Astrocyte (in vitro differentiated cells and primary cell): ENCODE measurements at regions not wholly inside any gene's neighbourhood (a gene's known extent, or its start where the extent isn't known, plus 50 kb on each side); places are given as distances from the start of the nearest gene placed in this dataset.

Experiments used
- DNase-seq: peaks from one replicate; pipeline ENCODE4 v3.0.0-alpha.2; 2010; ENCODE audit warnings: low read depth
- FAIRE-seq: peaks from 2 replicates; lab custom pipeline; 2011; peaks lifted over from hg19 to GRCh38; lab: Jason Lieb, UNC
- H2AFZ ChIP-seq: 2 replicates; pipeline ENCODE4 v1.6.0; 2012; ENCODE audit warnings: low read depth, low read length, inconsistent platforms
- H3K27ac ChIP-seq: 2 replicates; pipeline ENCODE4 v1.5.1; 2011; ENCODE audit warnings: low read depth, low read length, inconsistent platforms
- H3K27me3 ChIP-seq: 2 replicates; pipeline ENCODE4 v1.6.0; 2011; ENCODE audit warnings: low read length, inconsistent platforms; ENCODE audit not compliant: insufficient read depth
- H3K36me3 ChIP-seq: 2 replicates; pipeline ENCODE4 v1.5.1; 2011; ENCODE audit warnings: low read length, inconsistent platforms; ENCODE audit not compliant: insufficient read depth
- H3K4me1 ChIP-seq: 2 replicates; pipeline ENCODE4 v1.5.1; 2011; ENCODE audit warnings: low read length, inconsistent platforms; ENCODE audit not compliant: insufficient read depth
- H3K4me2 ChIP-seq: 2 replicates; pipeline ENCODE4 v1.6.0; 2012; ENCODE audit warnings: low read length, inconsistent platforms
- H3K4me3 ChIP-seq: 2 replicates; pipeline ENCODE4 v1.5.1; 2011; ENCODE audit warnings: low read depth, mild to moderate bottlenecking, low read length, inconsistent platforms; ENCODE audit not compliant: insufficient read depth
- H3K79me2 ChIP-seq: 2 replicates; pipeline ENCODE4 v1.6.0; 2012; ENCODE audit warnings: mild to moderate bottlenecking, low read length, inconsistent platforms; ENCODE audit not compliant: insufficient read depth
- H3K9ac ChIP-seq: 2 replicates; pipeline ENCODE4 v1.6.0; 2012; ENCODE audit warnings: mild to moderate bottlenecking, low read length, inconsistent platforms
- H3K9me3 ChIP-seq: 2 replicates; pipeline ENCODE4 v1.5.1; 2012; ENCODE audit warnings: low read depth, mild to moderate bottlenecking, low read length, inconsistent platforms; ENCODE audit not compliant: insufficient read depth
- H4K20me1 ChIP-seq: 2 replicates; pipeline ENCODE4 v1.6.0; 2012; ENCODE audit warnings: low read length, inconsistent platforms; ENCODE audit not compliant: insufficient read depth
- H3K27ac Mint-ChIP-seq: one replicate; pipeline ENCODE4 v1.8.0; 2021; ENCODE audit warnings: mild to moderate bottlenecking, mixed read lengths; ENCODE audit not compliant: unreplicated experiment
- H3K27me3 Mint-ChIP-seq: one replicate; pipeline ENCODE4 v1.8.0; 2021; ENCODE audit warnings: low read depth, mixed read lengths; ENCODE audit not compliant: unreplicated experiment
- H3K36me3 Mint-ChIP-seq: one replicate; pipeline ENCODE4 v1.8.0; 2021; ENCODE audit warnings: low read depth, mixed read lengths; ENCODE audit not compliant: unreplicated experiment
- H3K4me1 Mint-ChIP-seq: one replicate; pipeline ENCODE4 v1.8.0; 2021; ENCODE audit warnings: low read depth, mixed read lengths; ENCODE audit not compliant: unreplicated experiment
- H3K4me3 Mint-ChIP-seq: one replicate; pipeline ENCODE4 v1.8.0; 2021; ENCODE audit warnings: mild to moderate bottlenecking, moderate library complexity, mixed read lengths; ENCODE audit not compliant: unreplicated experiment
- H3K9me3 Mint-ChIP-seq: one replicate; pipeline ENCODE4 v1.8.0; 2021; ENCODE audit warnings: mild to moderate bottlenecking, mixed read lengths; ENCODE audit not compliant: unreplicated experiment
- CTCF ChIP-seq: IDR thresholded peaks from 2 replicates; pipeline ENCODE4 v1.5.1; 2011; ENCODE audit warnings: low read depth, mild to moderate bottlenecking, inconsistent platforms, low read length, moderate library complexity; ENCODE audit not compliant: insufficient read depth
- EZH2 ChIP-seq: IDR thresholded peaks from 2 replicates; pipeline ENCODE4 v1.6.1; 2012; ENCODE audit warnings: mild to moderate bottlenecking, low read length, inconsistent platforms; ENCODE audit not compliant: insufficient read depth

GRCh38 chr22:48651036-48651890 is 1176.4 kb downstream of the BRD1 start:
- H3K27ac Mint-ChIP-seq, result no peak overlapping the region
- no peaks in the 10 kb centered on the region for H3K9me3 Mint-ChIP-seq
- Histone ChIP-seq H3K79me2 (no peaks in the 10 kb centered on the region), H3K27me3 (no peaks in the 10 kb centered on the region), H3K4me3 (no peak overlapping the region), H3K36me3 (no peaks in the 10 kb centered on the region), H4K20me1 (no peaks in the 10 kb centered on the region), H2AFZ (no peak overlapping the region), H3K4me2 (no peak overlapping the region), H3K9ac (no peak overlapping the region), H3K4me1 (peaks cover 9% of the 10 kb centered on the region), H3K9me3 (no peaks in the 10 kb centered on the region), H3K27ac (no peak overlapping the region)
- no peaks in the 10 kb centered on the region for H3K27me3 Mint-ChIP-seq
- H3K4me3 Mint-ChIP-seq, result no peak overlapping the region
- H3K4me1 Mint-ChIP-seq, result peaks cover 5% of the 10 kb centered on the region
- DNase-seq, result no peak
- TF ChIP-seq CTCF, result no peak
- no peak for TF ChIP-seq EZH2
- H3K36me3 Mint-ChIP-seq, result peaks cover 6% of the 10 kb centered on the region
- no peak for FAIRE-seq

GRCh38 chr22:48650323-48651035 is 1177.2 kb downstream of the BRD1 start:
- H3K9me3 Mint-ChIP-seq, result no peaks in the 10 kb centered on the region

More at GRCh38 chr22:48650323-48651035, 1177.2 kb downstream of the BRD1 start:
- Mint-ChIP-seq H3K4me1 (peaks cover 5% of the 10 kb centered on the region), H3K27ac (no peak overlapping the region), H3K4me3 (no peak overlapping the region), H3K36me3 (peaks cover 6% of the 10 kb centered on the region), H3K27me3 (peaks cover 2% of the 10 kb centered on the region)
- Histone ChIP-seq H4K20me1 (no peaks in the 10 kb centered on the region), H3K4me2 (no peak overlapping the region), H3K79me2 (no peaks in the 10 kb centered on the region), H3K4me3 (no peak overlapping the region), H3K9me3 (no peaks in the 10 kb centered on the region), H3K27ac (no peak overlapping the region), H3K27me3 (no peaks in the 10 kb centered on the region), H2AFZ (no peak overlapping the region), H3K4me1 (peaks cover 9% of the 10 kb centered on the region), H3K9ac (no peak overlapping the region), H3K36me3 (no peaks in the 10 kb centered on the region)
- FAIRE-seq (no peak), DNase-seq (no peak)
- no peak for TF ChIP-seq EZH2
- no peak for TF ChIP-seq CTCF
